IPS-18c (cell line): ENCODE measurements at regions not wholly inside any gene's neighbourhood (a gene's known extent, or its start where the extent isn't known, plus 50 kb on each side); places are given as distances from the start of the nearest gene placed in this dataset.

ENCODE experiments used
- H3K4me3 ChIP-seq: 2 replicates; pipeline ENCODE4 v1.7.0; 2013; ENCODE audit warnings: low read depth, mild to moderate bottlenecking, low read length, moderate library complexity; ENCODE audit not compliant: insufficient read depth
- H3K9me3 ChIP-seq: one replicate; pipeline ENCODE4 v1.6.1; 2013; ENCODE audit warnings: mild to moderate bottlenecking, low read length, moderate library complexity; ENCODE audit not compliant: control insufficient read depth, insufficient read depth

- no peak overlapping the region for H3K4me3 ChIP-seq
- no peaks in the 10 kb centered on the region for H3K9me3 ChIP-seq
These were observed 338.1 kb downstream of the PRELID2 start for GRCh38 chr5:145497052-145497451.

GRCh38 chr5:145495741-145496140 lies 339.4 kb downstream of the PRELID2 start:
- Histone ChIP-seq H3K4me3 (no peak overlapping the region), H3K9me3 (no peaks in the 10 kb centered on the region)

GRCh38 chr5:145495196-145495595 lies 339.9 kb downstream of the PRELID2 start:
- Histone ChIP-seq H3K9me3 (no peaks in the 10 kb centered on the region), H3K4me3 (no peak overlapping the region)

GRCh38 chr5:145493435-145493834 lies 341.7 kb downstream of the PRELID2 start:
- Histone ChIP-seq H3K4me3 (no peak overlapping the region), H3K9me3 (no peaks in the 10 kb centered on the region)

- Histone ChIP-seq H3K4me3 (no peak overlapping the region), H3K9me3 (no peaks in the 10 kb centered on the region)
These were observed 345.6 kb downstream of the PRELID2 start for GRCh38 chr5:145489516-145489915.

- no peaks in the 10 kb centered on the region for H3K9me3 ChIP-seq
These were observed 351.0 kb downstream of the PRELID2 start for GRCh38 chr5:145484158-145484557.

GRCh38 chr5:145483212-145483611 lies 351.9 kb downstream of the PRELID2 start:
- Histone ChIP-seq H3K9me3 (no peaks in the 10 kb centered on the region), H3K4me3 (no peak overlapping the region)

More at GRCh38 chr5:145484158-145484557, 351.0 kb downstream of the PRELID2 start:
- no peak overlapping the region for H3K4me3 ChIP-seq

- Histone ChIP-seq H3K9me3 (no peaks in the 10 kb centered on the region), H3K4me3 (no peak overlapping the region)
These were observed 355.3 kb downstream of the PRELID2 start for GRCh38 chr5:145479857-145480256.

- Histone ChIP-seq H3K9me3 (no peaks in the 10 kb centered on the region), H3K4me3 (no peak overlapping the region)
These were observed 355.9 kb downstream of the PRELID2 start for GRCh38 chr5:145479271-145479670.

GRCh38 chr5:145478651-145479050 lies 356.5 kb downstream of the PRELID2 start:
- Histone ChIP-seq H3K9me3 (no peaks in the 10 kb centered on the region), H3K4me3 (no peak overlapping the region)

GRCh38 chr5:145473042-145473642 lies 362.0 kb downstream of the PRELID2 start:
- no peaks in the 10 kb centered on the region for H3K9me3 ChIP-seq
- H3K4me3 ChIP-seq, result no peak overlapping the region

GRCh38 chr5:145471831-145472612 lies 363.1 kb downstream of the PRELID2 start:
- Histone ChIP-seq H3K4me3 (no peak overlapping the region), H3K9me3 (no peaks in the 10 kb centered on the region)

GRCh38 chr5:145471026-145471425 lies 364.1 kb downstream of the PRELID2 start:
- Histone ChIP-seq H3K9me3 (no peaks in the 10 kb centered on the region), H3K4me3 (no peak overlapping the region)

- no peaks in the 10 kb centered on the region for H3K9me3 ChIP-seq
- no peak overlapping the region for H3K4me3 ChIP-seq
These were observed 364.7 kb downstream of the PRELID2 start for GRCh38 chr5:145470396-145470979.

- no peaks in the 10 kb centered on the region for H3K9me3 ChIP-seq
- no peak overlapping the region for H3K4me3 ChIP-seq
These were observed 367.7 kb downstream of the PRELID2 start for GRCh38 chr5:145467446-145467845.

GRCh38 chr5:145466533-145466932 lies 368.6 kb downstream of the PRELID2 start:
- no peak overlapping the region for H3K4me3 ChIP-seq

GRCh38 chr5:145465474-145466263 lies 369.5 kb downstream of the PRELID2 start:
- Histone ChIP-seq H3K9me3 (no peaks in the 10 kb centered on the region), H3K4me3 (no peak overlapping the region)

More at GRCh38 chr5:145466533-145466932, 368.6 kb downstream of the PRELID2 start:
- H3K9me3 ChIP-seq, result no peaks in the 10 kb centered on the region
